D721Med (cell line): ENCODE measurements at regions not wholly inside any gene's neighbourhood (a gene's known extent, or its start where the extent isn't known, plus 50 kb on each side); places are given as distances from the start of the nearest gene placed in this dataset.

ENCODE experiments used
- DNase-seq: peaks from one replicate; pipeline ENCODE4 v3.0.0; 2011; ENCODE audit warnings: low spot score; ENCODE audit not compliant: insufficient read length
- FAIRE-seq: peaks from 2 replicates; lab custom pipeline; 2011; peaks lifted over from hg19 to GRCh38; lab: Jason Lieb, UNC
- TF ChIP-seq, protein P1 (sequence below): IDR thresholded peaks from 2 replicates; pipeline ENCODE4 v1.5.1; 2012; ENCODE audit warnings: mild to moderate bottlenecking, control low read depth; ENCODE audit not compliant: insufficient read depth; ENCODE audit errors: missing control alignments

DNA sequence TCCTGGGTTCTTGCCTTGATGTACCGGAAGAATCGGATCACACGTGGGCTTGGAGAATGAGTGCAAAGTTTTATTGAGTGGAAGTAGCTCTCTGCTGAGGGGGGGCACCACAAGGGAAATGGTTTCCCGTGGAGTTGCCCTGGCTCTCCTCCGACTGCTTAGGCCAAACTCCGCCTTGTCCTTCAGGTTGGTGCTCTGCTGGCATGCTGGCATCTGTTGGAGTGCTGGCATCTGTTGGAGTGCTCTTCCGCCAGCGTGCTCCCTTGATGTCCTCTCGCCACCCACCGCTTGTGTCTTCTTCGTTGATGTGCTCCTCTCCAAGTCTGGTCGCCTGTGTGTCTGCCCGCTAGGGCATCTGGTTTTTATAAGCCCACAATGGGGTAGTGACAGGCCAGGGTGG is 317.1 kb upstream of the HSF2 start:
- TF ChIP-seq, protein P1, sequence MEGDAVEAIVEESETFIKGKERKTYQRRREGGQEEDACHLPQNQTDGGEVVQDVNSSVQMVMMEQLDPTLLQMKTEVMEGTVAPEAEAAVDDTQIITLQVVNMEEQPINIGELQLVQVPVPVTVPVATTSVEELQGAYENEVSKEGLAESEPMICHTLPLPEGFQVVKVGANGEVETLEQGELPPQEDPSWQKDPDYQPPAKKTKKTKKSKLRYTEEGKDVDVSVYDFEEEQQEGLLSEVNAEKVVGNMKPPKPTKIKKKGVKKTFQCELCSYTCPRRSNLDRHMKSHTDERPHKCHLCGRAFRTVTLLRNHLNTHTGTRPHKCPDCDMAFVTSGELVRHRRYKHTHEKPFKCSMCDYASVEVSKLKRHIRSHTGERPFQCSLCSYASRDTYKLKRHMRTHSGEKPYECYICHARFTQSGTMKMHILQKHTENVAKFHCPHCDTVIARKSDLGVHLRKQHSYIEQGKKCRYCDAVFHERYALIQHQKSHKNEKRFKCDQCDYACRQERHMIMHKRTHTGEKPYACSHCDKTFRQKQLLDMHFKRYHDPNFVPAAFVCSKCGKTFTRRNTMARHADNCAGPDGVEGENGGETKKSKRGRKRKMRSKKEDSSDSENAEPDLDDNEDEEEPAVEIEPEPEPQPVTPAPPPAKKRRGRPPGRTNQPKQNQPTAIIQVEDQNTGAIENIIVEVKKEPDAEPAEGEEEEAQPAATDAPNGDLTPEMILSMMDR, result no peak
- DNase-seq, result no peak
- FAIRE-seq, result no peak

DNA sequence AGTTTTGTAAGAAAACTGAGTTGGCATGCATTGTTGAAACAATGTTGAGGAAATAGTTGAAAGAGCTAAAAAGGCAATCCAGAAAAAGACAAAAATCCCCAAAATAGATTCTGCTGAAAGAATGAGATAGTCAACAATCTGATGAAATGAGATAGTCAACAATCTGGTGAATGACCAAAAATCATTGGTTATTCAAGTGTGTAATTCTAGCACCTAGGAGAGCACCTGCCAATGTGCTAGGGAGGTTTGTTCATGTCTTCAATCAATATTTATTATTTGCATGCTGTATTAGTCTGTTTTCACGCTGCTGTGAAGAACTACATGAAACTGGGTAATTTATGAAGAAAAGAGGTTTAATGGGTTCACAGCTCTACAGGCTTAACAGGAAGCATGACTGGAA is 307.1 kb upstream of the HSF2 start:
- FAIRE-seq, result no peak
- TF ChIP-seq, protein P1, result no peak
- DNase-seq, result no peak

DNA sequence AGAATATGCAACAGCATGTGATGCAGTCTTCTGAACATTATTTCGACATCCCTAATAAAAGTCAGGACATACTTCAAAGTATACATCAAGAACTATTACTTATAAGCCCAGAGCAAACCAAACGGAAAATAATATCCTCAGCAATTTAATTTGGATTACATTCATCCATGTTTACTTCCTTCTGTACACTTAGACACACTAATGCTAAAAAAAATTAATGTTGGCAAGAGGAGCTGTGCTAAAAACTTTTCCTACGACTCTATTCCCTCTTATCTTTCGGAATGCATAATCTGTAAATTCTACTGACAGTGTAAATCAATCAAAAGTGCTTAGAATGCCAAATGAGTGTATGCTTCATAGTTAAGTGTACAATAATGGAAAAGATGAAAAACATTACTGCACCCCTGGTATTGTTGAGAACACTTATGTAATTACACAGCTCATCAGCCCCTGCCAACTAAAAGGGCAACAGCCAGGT is 301.2 kb upstream of the HSF2 start:
- TF ChIP-seq, protein P1, result no peak
- no peak for FAIRE-seq
- no peak for DNase-seq

DNA sequence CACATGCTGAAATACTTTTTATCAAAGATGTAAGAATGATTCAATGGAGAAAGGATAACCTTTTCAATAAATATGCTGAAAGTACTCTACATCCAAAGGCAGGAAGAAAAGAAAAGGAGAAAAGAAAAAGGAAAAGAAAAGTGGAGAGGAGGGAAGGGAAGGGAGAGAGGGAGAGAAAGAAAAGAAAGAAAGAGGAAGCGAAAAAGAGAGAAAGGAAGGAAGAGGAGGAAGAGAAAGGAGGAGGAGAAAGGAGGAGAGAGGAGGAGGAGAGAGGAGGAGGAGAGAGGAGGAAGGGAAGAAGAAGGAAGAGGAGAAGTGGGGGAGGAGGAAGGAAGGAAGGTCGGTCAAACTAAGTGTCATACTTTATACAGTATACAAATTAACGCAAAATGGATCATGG is 297.4 kb upstream of the HSF2 start:
- DNase-seq (no peak), FAIRE-seq (no peak)
- TF ChIP-seq, protein P1, result no peak

DNA sequence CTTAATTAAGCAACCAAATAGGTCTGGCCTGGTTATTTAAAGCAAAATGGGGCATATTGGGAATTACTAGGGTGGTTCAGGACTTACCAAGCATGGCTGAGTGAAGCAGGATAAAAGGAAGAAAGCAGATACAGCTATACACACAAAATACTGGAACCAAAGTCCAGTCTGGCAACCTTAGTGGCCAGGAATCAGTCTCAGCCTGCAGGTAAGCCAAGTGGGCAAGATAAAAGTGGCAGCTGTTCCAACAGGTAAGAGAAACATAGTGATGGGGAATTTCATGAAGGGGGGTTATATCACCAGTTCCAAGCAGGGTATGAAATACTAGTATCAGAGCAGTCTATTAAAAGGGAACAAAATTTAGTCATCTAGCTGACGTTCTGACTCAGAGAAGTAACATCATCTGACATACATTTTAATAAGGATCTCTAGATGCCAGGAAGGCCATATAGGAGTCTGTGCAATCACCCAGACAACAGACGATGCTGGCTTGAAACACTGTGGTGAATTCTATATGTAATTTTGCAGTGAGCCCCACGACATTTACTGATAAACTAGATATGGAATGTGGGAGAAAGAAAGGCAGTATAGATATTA is 292.1 kb upstream of the HSF2 start:
- FAIRE-seq, result no peak
- no peak for DNase-seq
- TF ChIP-seq, protein P1, result no peak

DNA sequence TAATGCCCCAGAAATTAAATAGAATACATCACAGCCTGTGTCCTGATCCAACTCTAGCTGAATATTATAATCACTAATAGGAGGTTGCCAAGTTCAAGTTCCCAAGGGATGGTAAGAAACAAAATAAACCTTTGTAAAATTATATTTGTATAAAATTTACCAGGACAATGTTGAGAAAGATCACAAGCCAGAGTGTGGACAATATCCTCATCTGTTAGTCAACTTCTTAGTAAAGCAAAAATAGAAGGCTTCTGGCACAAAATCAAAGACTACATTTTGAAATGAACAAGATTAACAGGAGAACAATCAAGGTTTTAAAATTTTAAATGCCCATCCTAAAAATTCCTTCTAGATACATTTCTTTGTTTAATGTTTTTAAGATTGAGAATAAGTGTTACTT is 290.4 kb upstream of the HSF2 start:
- FAIRE-seq (no peak), DNase-seq (no peak)
- TF ChIP-seq, protein P1, result no peak

DNA sequence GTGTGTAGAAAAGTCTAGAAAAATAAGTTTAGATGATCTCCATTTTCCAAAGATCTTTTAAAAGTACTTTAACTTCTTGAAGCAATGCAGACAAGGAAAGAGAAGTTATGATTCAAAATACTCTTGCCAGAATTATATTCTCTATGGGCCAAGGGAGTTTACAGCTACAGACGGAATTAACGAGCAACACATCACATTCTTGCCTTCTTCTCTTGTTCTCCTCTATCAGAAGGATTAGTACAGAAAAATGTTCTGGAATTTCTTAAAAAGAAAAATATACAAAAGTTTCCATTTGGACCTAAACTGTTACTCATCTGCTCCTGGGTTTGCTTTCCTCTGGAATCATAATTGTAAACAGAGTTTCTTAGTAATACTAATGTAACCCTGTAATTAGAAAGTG is 284.7 kb upstream of the HSF2 start:
- FAIRE-seq (no peak), DNase-seq (no peak)
- TF ChIP-seq, protein P1, result no peak
